Small intestine (tissue), 7 donors: ENCODE measurements at regions not wholly inside any gene's neighbourhood (a gene's known extent, or its start where the extent isn't known, plus 50 kb on each side); places are given as distances from the start of the nearest gene placed in this dataset.
"Not testable (repeated sequence)": the region's sequence is repeated elsewhere in the genome, so short reads cannot be mapped to it uniquely, and the experiment has no call there.

Experiments
- DNase-seq, 2 donors: peaks; one replicate each; pipeline versions ENCODE4 v3.0.0 to v3.0.0-alpha.2; 2013
- FAIRE-seq: peaks from 2 replicates; lab custom pipeline; 2012; peaks lifted over from hg19 to GRCh38; lab: Jason Lieb, UNC
- H3K27ac ChIP-seq, 3 donors: one replicate each; pipeline ENCODE4 v1.5.1; 2013; ENCODE audit warnings: low read length in 2 of 3, mild to moderate bottlenecking in 2 of 3, control low read depth in 1 of 3, inconsistent platforms in 1 of 3, low read depth in 1 of 3, moderate library complexity in 1 of 3
- H3K27me3 ChIP-seq, 3 donors: one replicate each; pipeline ENCODE4 v1.6.1; 2013; ENCODE audit warnings: low read length in 3 of 3, inconsistent platforms in 1 of 3; ENCODE audit not compliant: control insufficient read depth in 3 of 3, insufficient read depth in 3 of 3
- H3K36me3 ChIP-seq, 3 donors: one replicate each; pipeline ENCODE4 v1.6.1; 2013; ENCODE audit warnings: low read length in 3 of 3, inconsistent platforms in 1 of 3, low read depth in 1 of 3, mild to moderate bottlenecking in 1 of 3, moderate library complexity in 1 of 3; ENCODE audit not compliant: control insufficient read depth in 3 of 3, insufficient read depth in 2 of 3
- H3K4me1 ChIP-seq, 3 donors: one replicate each; pipeline ENCODE4 v1.6.1; 2013; ENCODE audit warnings: low read length in 2 of 3, inconsistent platforms in 1 of 3, low read depth in 1 of 3, mild to moderate bottlenecking in 1 of 3, moderate library complexity in 1 of 3; ENCODE audit not compliant: control insufficient read depth in 3 of 3, insufficient read depth in 2 of 3
- H3K4me3 ChIP-seq, 3 donors: one replicate each; pipeline ENCODE4 v1.5.1; 2013; ENCODE audit warnings: low read length in 3 of 3, control low read depth in 1 of 3, inconsistent platforms in 1 of 3, low read depth in 1 of 3, mild to moderate bottlenecking in 1 of 3, moderate library complexity in 1 of 3
- H3K9me3 ChIP-seq, 2 donors: one replicate each; pipeline ENCODE4 v1.6.1; 2013; ENCODE audit warnings: low read depth in 1 of 2, low read length in 1 of 2; ENCODE audit not compliant: control insufficient read depth in 2 of 2, insufficient read depth in 1 of 2
- WGBS, 3 donors: extraction: QIAGEN DNeasy Blood & Tissue Kit; methylation state at CpG; one replicate each; pipeline ENCODE4 v1.1.7; 2013; 5-methylcytosine and 5-hydroxymethylcytosine counted together
- donor health status: healthy with polysubstance abuse.
- donor health status: control.
- donor health status: control.
- donor health status: Bipolar disorder and iron deficiency.
- donor health status: healthy.

- H3K36me3 ChIP-seq = peaks cover 0 to 58% (median 0%) of the 10 kb centered on the region in 3 donors
- peaks cover 0 to 15% (median 6%) of the 10 kb centered on the region in 3 donors for H3K4me1 ChIP-seq
- peaks cover 0 to 8% of the 10 kb centered on the region in 2 donors for H3K9me3 ChIP-seq
- no peaks in the 10 kb centered on the region for H3K27me3 ChIP-seq
- FAIRE-seq = no peak
- 82 to 97% (median 86%) methylated on average over 9 of the region's 9 CpGs for WGBS, 3 donors
- no peak overlapping the region for H3K4me3 ChIP-seq
- DNase-seq = no peak
- no peak overlapping the region for H3K27ac ChIP-seq
These were observed 113.0 kb upstream of the CIBAR2 start for GRCh38 chr16:85225257-85225656.

GRCh38 chr16:85225721-85226120, 113.4 kb upstream of the CIBAR2 start:
- no peak for FAIRE-seq

GRCh38 chr16:85227084-85227945, 115.0 kb upstream of the CIBAR2 start:
- peaks cover 0 to 8% of the 10 kb centered on the region in 2 donors for H3K9me3 ChIP-seq
- FAIRE-seq (no peak), DNase-seq (no peak)
- peaks cover 0 to 46% (median 0%) of the 10 kb centered on the region in 3 donors for H3K36me3 ChIP-seq
- no peak overlapping the region for H3K4me3 ChIP-seq
- H3K27ac ChIP-seq = no peak overlapping the region
- peaks cover 0 to 3% (median 0%) of the 10 kb centered on the region in 3 donors for H3K4me1 ChIP-seq
- no peaks in the 10 kb centered on the region for H3K27me3 ChIP-seq
- 74 to 84% (median 74%) methylated on average over 16 of the region's 16 CpGs for WGBS, 3 donors

More at GRCh38 chr16:85225721-85226120, 113.4 kb upstream of the CIBAR2 start:
- H3K4me1 ChIP-seq = peaks cover 0 to 15% (median 3%) of the 10 kb centered on the region in 3 donors
- no peak for DNase-seq
- WGBS, 3 donors = 83 to 93% (median 92%) methylated on average over 4 of the region's 4 CpGs
- H3K27ac ChIP-seq = no peak overlapping the region
- peaks cover 0 to 60% (median 0%) of the 10 kb centered on the region in 3 donors for H3K36me3 ChIP-seq
- no peak overlapping the region for H3K4me3 ChIP-seq
- H3K9me3 ChIP-seq = peaks cover 0 to 8% of the 10 kb centered on the region in 2 donors
- no peaks in the 10 kb centered on the region for H3K27me3 ChIP-seq

- Histone ChIP-seq H3K27me3 (no peaks in the 10 kb centered on the region), H3K4me3 (no peak overlapping the region), H3K4me1 (peaks cover 0 to 3% (median 0%) of the 10 kb centered on the region in 3 donors), H3K36me3 (peaks cover 0 to 44% (median 0%) of the 10 kb centered on the region in 3 donors), H3K27ac (no peak overlapping the region), H3K9me3 (peaks cover 0 to 8% of the 10 kb centered on the region in 2 donors)
- FAIRE-seq (no peak), DNase-seq (no peak)
- WGBS, 3 donors = 73 to 83% (median 82%) methylated on average over 26 of the region's 26 CpGs
These were observed 115.9 kb upstream of the CIBAR2 start for GRCh38 chr16:85227946-85228862.

GRCh38 chr16:85228970-85229430, 116.7 kb upstream of the CIBAR2 start:
- no peak overlapping the region for H3K27ac ChIP-seq
- FAIRE-seq (no peak), DNase-seq (no peak)
- H3K4me1 ChIP-seq = peaks cover 0 to 3% (median 0%) of the 10 kb centered on the region in 3 donors
- H3K9me3 ChIP-seq = peaks cover 0 to 8% of the 10 kb centered on the region in 2 donors
- WGBS, 3 donors = 84 to 89% (median 87%) methylated on average over 15 to 24 of the region's 24 CpGs
- H3K4me3 ChIP-seq = no peak overlapping the region
- peaks cover 0 to 46% (median 0%) of the 10 kb centered on the region in 3 donors for H3K36me3 ChIP-seq
- H3K27me3 ChIP-seq = no peaks in the 10 kb centered on the region

GRCh38 chr16:85229869-85230462, 117.7 kb upstream of the CIBAR2 start:
- WGBS, 3 donors = 62 to 64% (median 64%) methylated on average over 8 of the region's 8 CpGs
- Histone ChIP-seq H3K27me3 (no peaks in the 10 kb centered on the region), H3K27ac (no peak overlapping the region), H3K36me3 (peaks cover 0 to 40% (median 0%) of the 10 kb centered on the region in 3 donors), H3K4me1 (peaks cover 0 to 12% (median 0%) of the 10 kb centered on the region in 3 donors), H3K4me3 (no peak overlapping the region), H3K9me3 (peaks cover 0 to 8% of the 10 kb centered on the region in 2 donors)
- no peak for FAIRE-seq
- no peak for DNase-seq

- WGBS, 3 donors = 87 to 97% (median 95%) methylated on average over 6 of the region's 6 CpGs
- FAIRE-seq, H3K9me3 ChIP-seq, H3K4me3 ChIP-seq, DNase-seq, H3K27me3 ChIP-seq, H3K27ac ChIP-seq: not testable (repeated sequence)
- peaks cover 0 to 18% (median 0%) of the 10 kb centered on the region in 3 donors for H3K4me1 ChIP-seq
- H3K36me3 ChIP-seq = peaks cover 0 to 31% (median 0%) of the 10 kb centered on the region in 3 donors
These were observed 118.6 kb upstream of the CIBAR2 start for GRCh38 chr16:85230764-85231383.
